ENCODE measurements at regions not wholly inside any gene's neighbourhood (a gene's known extent, or its start where the extent isn't known, plus 50 kb on each side); places are given as distances from the start of the nearest gene placed in this dataset.
"Not testable (repeated sequence)": the region's sequence is repeated elsewhere in the genome, so short reads cannot be mapped to it uniquely, and the experiment has no call there.

GRCh38 chr16:29597030-29597429, 66.0 kb upstream of the SPN start:
- TF ChIP-seq, protein P1, sequence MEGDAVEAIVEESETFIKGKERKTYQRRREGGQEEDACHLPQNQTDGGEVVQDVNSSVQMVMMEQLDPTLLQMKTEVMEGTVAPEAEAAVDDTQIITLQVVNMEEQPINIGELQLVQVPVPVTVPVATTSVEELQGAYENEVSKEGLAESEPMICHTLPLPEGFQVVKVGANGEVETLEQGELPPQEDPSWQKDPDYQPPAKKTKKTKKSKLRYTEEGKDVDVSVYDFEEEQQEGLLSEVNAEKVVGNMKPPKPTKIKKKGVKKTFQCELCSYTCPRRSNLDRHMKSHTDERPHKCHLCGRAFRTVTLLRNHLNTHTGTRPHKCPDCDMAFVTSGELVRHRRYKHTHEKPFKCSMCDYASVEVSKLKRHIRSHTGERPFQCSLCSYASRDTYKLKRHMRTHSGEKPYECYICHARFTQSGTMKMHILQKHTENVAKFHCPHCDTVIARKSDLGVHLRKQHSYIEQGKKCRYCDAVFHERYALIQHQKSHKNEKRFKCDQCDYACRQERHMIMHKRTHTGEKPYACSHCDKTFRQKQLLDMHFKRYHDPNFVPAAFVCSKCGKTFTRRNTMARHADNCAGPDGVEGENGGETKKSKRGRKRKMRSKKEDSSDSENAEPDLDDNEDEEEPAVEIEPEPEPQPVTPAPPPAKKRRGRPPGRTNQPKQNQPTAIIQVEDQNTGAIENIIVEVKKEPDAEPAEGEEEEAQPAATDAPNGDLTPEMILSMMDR (IDR thresholded peaks at IDR 0.05; ENCODE audit: insufficient read depth, low read depth, low read length), result not testable (repeated sequence)
- TF ChIP-seq EZH2 (IDR thresholded peaks at IDR 0.05; ENCODE audit: insufficient read depth, low read length), result not testable (repeated sequence)

All from astrocyte (in vitro differentiated cells and primary cell).